ENCODE measurements at regions not wholly inside any gene's neighbourhood (a gene's known extent, or its start where the extent isn't known, plus 50 kb on each side); places are given as distances from the start of the nearest gene placed in this dataset.
"Not testable (repeated sequence)": the region's sequence is repeated elsewhere in the genome, so short reads cannot be mapped to it uniquely, and the experiment has no call there.

- DNase-seq: peak in 1 of 10 donors; percentile 11
- peaks cover 0 to 11% (median 5%) of the 10 kb centered on the region in 5 donors for H3K27me3 Mint-ChIP-seq
- H3K4me3 Mint-ChIP-seq: no peak overlapping the region
- POLR2A ChIA-PET: no interaction called here
- peaks cover 0 to 34% (median 14%) of the 10 kb centered on the region in 9 donors for H3K9me3 Mint-ChIP-seq
- no peak for ATAC-seq
- H3K27ac Mint-ChIP-seq: no peak overlapping the region
- peaks cover 0 to 15% (median 0%) of the 10 kb centered on the region in 3 donors for H3K36me3 Mint-ChIP-seq
- no peaks in the 10 kb centered on the region for H3K4me1 Mint-ChIP-seq
These were observed 822.9 kb downstream of the BRD1 start for GRCh38 chr22:49004484-49005399.

- H3K27ac Mint-ChIP-seq, DNase-seq, ATAC-seq, H3K4me3 Mint-ChIP-seq, H3K4me1 Mint-ChIP-seq, POLR2A ChIA-PET: not testable (repeated sequence)
- Mint-ChIP-seq H3K27me3 (peaks cover 6 to 36% (median 15%) of the 10 kb centered on the region in 5 donors), H3K36me3 (peaks cover 0 to 15% (median 0%) of the 10 kb centered on the region in 3 donors), H3K9me3 (peaks cover 0 to 26% (median 16%) of the 10 kb centered on the region in 9 donors)
These were observed 830.1 kb downstream of the BRD1 start for GRCh38 chr22:48997605-48998004.

- no peaks in the 10 kb centered on the region for H3K4me1 Mint-ChIP-seq
- no peak overlapping the region for H3K27ac Mint-ChIP-seq
- ATAC-seq (no peak), DNase-seq (no peak)
- H3K27me3 Mint-ChIP-seq: peaks cover 11 to 49% (median 23%) of the 10 kb centered on the region in 5 donors
- POLR2A ChIA-PET: no interaction called here
- peaks cover 0 to 10% (median 0%) of the 10 kb centered on the region in 3 donors for H3K36me3 Mint-ChIP-seq
- H3K4me3 Mint-ChIP-seq: no peak overlapping the region
- peaks cover 0 to 16% (median 6%) of the 10 kb centered on the region in 9 donors for H3K9me3 Mint-ChIP-seq
These were observed 834.0 kb downstream of the BRD1 start for GRCh38 chr22:48993655-48994054.

DNA sequence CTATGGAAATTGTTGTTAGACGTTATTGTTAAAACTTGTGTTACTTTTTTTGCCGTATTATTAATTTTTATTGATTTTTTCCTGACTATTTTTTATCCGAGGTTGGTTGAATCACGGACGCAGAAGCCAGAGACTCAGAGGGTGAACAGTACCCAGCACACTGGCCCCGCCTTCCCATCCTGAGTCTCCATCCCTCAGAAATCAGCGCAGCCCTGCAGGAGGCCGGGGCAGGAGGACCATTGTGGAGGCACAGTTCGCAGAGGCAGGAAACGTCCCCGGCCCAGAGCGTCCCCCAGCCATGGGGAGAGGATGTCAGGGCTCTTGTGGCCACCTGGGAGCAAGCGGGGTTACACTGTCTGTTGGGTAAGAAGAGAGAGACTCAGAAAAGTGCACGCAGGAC, 843.0 kb downstream of the BRD1 start:
- Mint-ChIP-seq H3K27ac (no peak overlapping the region), H3K4me3 (no peak overlapping the region), H3K4me1 (no peaks in the 10 kb centered on the region), H3K9me3 (no peaks in the 10 kb centered on the region), H3K36me3 (no peaks in the 10 kb centered on the region), H3K27me3 (peaks cover 0 to 19% (median 17%) of the 10 kb centered on the region in 5 donors)
- no peak for ATAC-seq
- POLR2A ChIA-PET: no interaction called here
- no peak for DNase-seq

- ATAC-seq: no peak
- Mint-ChIP-seq H3K4me3 (no peak overlapping the region), H3K36me3 (no peaks in the 10 kb centered on the region), H3K9me3 (peaks cover 0 to 5% (median 0%) of the 10 kb centered on the region in 9 donors), H3K27me3 (peaks cover 5 to 36% (median 18%) of the 10 kb centered on the region in 5 donors), H3K4me1 (no peaks in the 10 kb centered on the region), H3K27ac (peak overlapping the region in 1 of 10 donors; percentile 54)
- POLR2A ChIA-PET: no interaction called here
- DNase-seq: no peak
These were observed 845.3 kb downstream of the BRD1 start for GRCh38 chr22:48982321-48982905.

- no peak for DNase-seq
- peaks cover 0 to 5% (median 0%) of the 10 kb centered on the region in 9 donors for H3K9me3 Mint-ChIP-seq
- peaks cover 5 to 45% (median 24%) of the 10 kb centered on the region in 5 donors for H3K27me3 Mint-ChIP-seq
- no peak overlapping the region for H3K27ac Mint-ChIP-seq
- no peaks in the 10 kb centered on the region for H3K36me3 Mint-ChIP-seq
- ATAC-seq: no peak
- H3K4me3 Mint-ChIP-seq: no peak overlapping the region
- no peaks in the 10 kb centered on the region for H3K4me1 Mint-ChIP-seq
- POLR2A ChIA-PET: no interaction called here
These were observed 846.2 kb downstream of the BRD1 start for GRCh38 chr22:48981371-48982061.

- H3K36me3 Mint-ChIP-seq: no peaks in the 10 kb centered on the region
- peaks cover 5 to 51% (median 28%) of the 10 kb centered on the region in 5 donors for H3K27me3 Mint-ChIP-seq
- H3K4me1 Mint-ChIP-seq: no peaks in the 10 kb centered on the region
- DNase-seq: no peak
- H3K4me3 Mint-ChIP-seq: no peak overlapping the region
- POLR2A ChIA-PET: no interaction called here
- no peak overlapping the region for H3K27ac Mint-ChIP-seq
- ATAC-seq: no peak
- H3K9me3 Mint-ChIP-seq: peaks cover 0 to 5% (median 0%) of the 10 kb centered on the region in 9 donors
These were observed 846.8 kb downstream of the BRD1 start for GRCh38 chr22:48980918-48981317.

- Mint-ChIP-seq H3K4me3 (no peak overlapping the region), H3K27me3 (peaks cover 5 to 56% (median 28%) of the 10 kb centered on the region in 5 donors), H3K9me3 (peaks cover 0 to 5% (median 0%) of the 10 kb centered on the region in 9 donors), H3K4me1 (no peaks in the 10 kb centered on the region), H3K36me3 (no peaks in the 10 kb centered on the region), H3K27ac (no peak overlapping the region)
- POLR2A ChIA-PET: no interaction called here
- DNase-seq (no peak), ATAC-seq (no peak)
These were observed 847.3 kb downstream of the BRD1 start for GRCh38 chr22:48980409-48980808.

DNA sequence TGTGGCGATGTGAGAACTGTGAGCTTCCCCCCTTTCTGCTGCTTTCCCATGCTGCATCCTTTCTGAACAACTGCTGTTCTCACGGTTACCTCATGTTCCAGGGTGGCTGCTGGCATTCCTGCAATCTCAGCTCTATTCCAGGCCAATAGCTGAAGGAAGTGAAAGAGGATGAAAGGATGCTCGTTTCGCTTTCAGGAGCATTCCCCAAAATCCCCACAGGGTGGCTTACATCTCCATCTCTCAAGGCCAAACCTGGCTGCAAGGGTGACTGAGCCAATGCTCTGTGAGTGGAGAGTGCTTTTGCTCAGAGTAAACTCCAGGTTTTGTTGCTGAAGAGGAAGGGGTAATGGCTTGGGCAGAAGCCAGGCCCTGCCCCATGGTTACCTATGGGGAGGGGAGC, 848.2 kb downstream of the BRD1 start:
- Mint-ChIP-seq H3K27me3 (peaks cover 1 to 65% (median 28%) of the 10 kb centered on the region in 5 donors), H3K4me1 (no peaks in the 10 kb centered on the region), H3K27ac (no peak overlapping the region), H3K9me3 (peaks cover 0 to 5% (median 0%) of the 10 kb centered on the region in 9 donors), H3K4me3 (no peak overlapping the region), H3K36me3 (no peaks in the 10 kb centered on the region)
- ATAC-seq (no peak), DNase-seq (no peak)
- POLR2A ChIA-PET: no interaction called here

DNA sequence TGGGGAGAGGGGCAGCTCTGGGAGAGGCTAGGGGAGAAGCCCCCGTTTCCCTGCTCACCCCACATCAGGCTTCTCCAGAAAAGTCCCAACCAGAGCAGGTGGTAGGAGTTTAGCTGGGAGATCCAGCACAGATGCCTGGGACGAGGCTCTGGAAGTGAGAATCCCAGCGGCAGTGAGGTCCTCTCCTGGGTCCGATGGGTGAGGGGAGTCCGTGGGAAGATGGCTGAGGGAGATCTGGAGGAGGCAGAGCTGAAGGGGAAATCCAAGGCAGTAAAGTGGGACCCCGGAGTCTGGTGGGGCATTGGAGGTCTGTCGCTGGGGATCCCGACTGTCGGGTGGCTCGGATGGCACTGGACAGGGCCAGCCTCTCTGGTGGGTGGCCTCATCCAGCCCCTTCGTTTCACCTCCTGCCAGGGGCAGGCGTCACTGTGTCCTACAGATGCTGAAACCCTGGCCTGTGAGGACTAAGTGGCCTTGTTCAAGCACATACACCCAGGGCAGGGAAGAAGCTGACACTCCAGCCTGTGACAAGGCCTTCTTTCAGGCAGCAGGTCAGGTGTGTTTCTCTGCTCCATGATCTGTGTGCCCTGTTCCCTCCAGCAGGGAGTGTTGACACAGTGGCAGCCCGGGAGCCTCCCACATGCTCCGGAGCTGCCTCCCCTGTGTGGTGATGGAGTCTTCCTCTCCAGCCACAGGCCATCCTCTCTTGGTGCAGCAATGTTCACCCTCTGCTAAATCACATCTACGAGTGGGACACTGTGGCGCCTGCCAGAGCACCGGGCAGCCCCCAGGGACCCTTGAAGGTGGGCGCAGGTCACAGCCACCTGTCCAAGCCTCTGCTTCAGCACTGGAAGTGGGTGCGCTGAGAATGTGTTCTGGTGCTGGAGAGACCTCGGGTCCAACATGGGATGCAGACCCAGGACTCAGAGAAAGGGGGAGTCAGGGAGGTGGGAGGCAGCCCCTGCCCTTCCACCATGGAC, 850.8 kb downstream of the BRD1 start:
- Mint-ChIP-seq H3K4me1 (no peaks in the 10 kb centered on the region), H3K27ac (no peak overlapping the region), H3K4me3 (no peak overlapping the region), H3K9me3 (peaks cover 0 to 5% (median 0%) of the 10 kb centered on the region in 9 donors), H3K27me3 (peaks cover 3 to 67% (median 28%) of the 10 kb centered on the region in 5 donors), H3K36me3 (no peaks in the 10 kb centered on the region)
- ATAC-seq: no peak
- POLR2A ChIA-PET: no interaction called here
- no peak for DNase-seq

DNA sequence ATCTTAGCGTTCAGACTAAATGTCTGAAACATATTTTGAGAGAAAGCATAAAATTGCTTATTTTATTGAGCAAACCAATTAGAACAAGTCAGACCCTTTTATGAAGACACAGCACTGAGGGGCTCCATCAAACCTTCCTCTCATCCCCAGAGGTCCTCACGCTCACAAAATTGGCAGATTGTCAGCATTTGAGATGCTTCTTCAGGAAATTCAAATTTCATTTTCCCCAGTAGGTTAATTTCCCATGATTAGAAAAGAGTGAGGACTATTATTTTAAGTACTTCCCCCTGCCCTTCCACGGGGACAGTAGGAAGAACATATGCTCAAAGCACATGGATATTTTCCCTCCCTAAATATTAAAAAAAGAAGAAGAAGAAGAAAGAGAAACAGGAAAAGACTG, 851.8 kb downstream of the BRD1 start:
- DNase-seq (no peak), ATAC-seq (no peak)
- no peaks in the 10 kb centered on the region for H3K36me3 Mint-ChIP-seq
- no peaks in the 10 kb centered on the region for H3K4me1 Mint-ChIP-seq
- POLR2A ChIA-PET: no interaction called here
- peaks cover 5 to 63% (median 26%) of the 10 kb centered on the region in 5 donors for H3K27me3 Mint-ChIP-seq
- no peak overlapping the region for H3K27ac Mint-ChIP-seq
- H3K9me3 Mint-ChIP-seq: peaks cover 0 to 5% (median 0%) of the 10 kb centered on the region in 9 donors
- H3K4me3 Mint-ChIP-seq: no peak overlapping the region

DNA sequence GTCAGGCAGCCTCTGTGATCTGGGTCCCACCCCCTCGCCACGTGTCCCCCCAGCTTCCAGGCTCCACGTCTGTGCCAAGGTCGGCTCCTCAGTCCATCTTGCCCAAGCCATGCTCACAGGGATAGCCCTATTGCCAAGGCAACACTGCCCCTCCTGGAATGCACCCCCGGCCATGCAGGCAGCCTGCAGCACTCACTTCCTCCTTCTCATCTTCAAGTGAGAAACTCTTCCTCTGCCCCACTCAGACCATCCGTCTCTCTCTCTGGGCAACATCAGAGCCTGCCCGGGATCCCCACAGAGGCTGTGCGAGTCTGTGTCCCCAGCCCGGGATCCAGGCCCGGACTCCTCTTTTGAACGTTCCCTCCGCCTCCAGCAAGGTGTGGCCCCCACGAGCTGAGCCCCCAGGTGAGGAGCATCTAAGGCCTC, 852.3 kb downstream of the BRD1 start:
- Mint-ChIP-seq H3K9me3 (peaks cover 0 to 5% (median 0%) of the 10 kb centered on the region in 9 donors), H3K4me1 (no peaks in the 10 kb centered on the region), H3K27me3 (peaks cover 5 to 63% (median 22%) of the 10 kb centered on the region in 5 donors), H3K27ac (no peak overlapping the region), H3K36me3 (no peaks in the 10 kb centered on the region), H3K4me3 (no peak overlapping the region)
- no peak for DNase-seq
- POLR2A ChIA-PET: no interaction called here
- no peak for ATAC-seq

All from naive thymus-derived CD8-positive, alpha-beta T cell (primary cell).